HL-60 (cell line): ENCODE measurements at regions not wholly inside any gene's neighbourhood (a gene's known extent, or its start where the extent isn't known, plus 50 kb on each side); places are given as distances from the start of the nearest gene placed in this dataset.

Experiments used
- TF ChIP-seq, protein P1 (sequence below): IDR thresholded peaks from 2 replicates; pipeline ENCODE4 v1.6.1; 2012; ENCODE audit warnings: low read depth; ENCODE audit not compliant: insufficient replicate concordance
- TF ChIP-seq, protein P2 (sequence below): IDR thresholded peaks from one replicate; pipeline ENCODE4 v1.5.1; 2011; ENCODE audit warnings: low read length, control low read depth, inconsistent platforms; ENCODE audit not compliant: insufficient read depth

DNA sequence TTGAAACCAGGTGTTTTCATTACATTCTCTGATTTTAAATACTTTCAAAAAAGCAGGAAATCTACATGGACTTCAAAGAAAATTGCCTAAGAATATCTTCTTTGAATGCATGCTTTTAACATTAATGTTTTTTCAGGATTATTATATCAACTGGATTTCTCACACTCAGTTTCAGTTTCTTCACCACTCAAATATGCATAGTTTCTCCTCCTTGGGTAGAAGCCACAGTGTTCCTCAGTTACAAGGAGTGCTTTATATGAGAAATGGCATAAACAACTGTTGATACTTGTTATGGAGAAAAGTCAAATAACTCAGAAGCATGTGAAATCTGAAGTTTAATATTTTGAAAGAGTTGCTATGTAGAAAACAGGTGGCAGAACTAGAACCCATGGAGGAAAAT is 196.9 kb downstream of the DMRTA1 start:
- TF ChIP-seq, protein P1, sequence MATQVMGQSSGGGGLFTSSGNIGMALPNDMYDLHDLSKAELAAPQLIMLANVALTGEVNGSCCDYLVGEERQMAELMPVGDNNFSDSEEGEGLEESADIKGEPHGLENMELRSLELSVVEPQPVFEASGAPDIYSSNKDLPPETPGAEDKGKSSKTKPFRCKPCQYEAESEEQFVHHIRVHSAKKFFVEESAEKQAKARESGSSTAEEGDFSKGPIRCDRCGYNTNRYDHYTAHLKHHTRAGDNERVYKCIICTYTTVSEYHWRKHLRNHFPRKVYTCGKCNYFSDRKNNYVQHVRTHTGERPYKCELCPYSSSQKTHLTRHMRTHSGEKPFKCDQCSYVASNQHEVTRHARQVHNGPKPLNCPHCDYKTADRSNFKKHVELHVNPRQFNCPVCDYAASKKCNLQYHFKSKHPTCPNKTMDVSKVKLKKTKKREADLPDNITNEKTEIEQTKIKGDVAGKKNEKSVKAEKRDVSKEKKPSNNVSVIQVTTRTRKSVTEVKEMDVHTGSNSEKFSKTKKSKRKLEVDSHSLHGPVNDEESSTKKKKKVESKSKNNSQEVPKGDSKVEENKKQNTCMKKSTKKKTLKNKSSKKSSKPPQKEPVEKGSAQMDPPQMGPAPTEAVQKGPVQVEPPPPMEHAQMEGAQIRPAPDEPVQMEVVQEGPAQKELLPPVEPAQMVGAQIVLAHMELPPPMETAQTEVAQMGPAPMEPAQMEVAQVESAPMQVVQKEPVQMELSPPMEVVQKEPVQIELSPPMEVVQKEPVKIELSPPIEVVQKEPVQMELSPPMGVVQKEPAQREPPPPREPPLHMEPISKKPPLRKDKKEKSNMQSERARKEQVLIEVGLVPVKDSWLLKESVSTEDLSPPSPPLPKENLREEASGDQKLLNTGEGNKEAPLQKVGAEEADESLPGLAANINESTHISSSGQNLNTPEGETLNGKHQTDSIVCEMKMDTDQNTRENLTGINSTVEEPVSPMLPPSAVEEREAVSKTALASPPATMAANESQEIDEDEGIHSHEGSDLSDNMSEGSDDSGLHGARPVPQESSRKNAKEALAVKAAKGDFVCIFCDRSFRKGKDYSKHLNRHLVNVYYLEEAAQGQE = no peak
- TF ChIP-seq, protein P2, sequence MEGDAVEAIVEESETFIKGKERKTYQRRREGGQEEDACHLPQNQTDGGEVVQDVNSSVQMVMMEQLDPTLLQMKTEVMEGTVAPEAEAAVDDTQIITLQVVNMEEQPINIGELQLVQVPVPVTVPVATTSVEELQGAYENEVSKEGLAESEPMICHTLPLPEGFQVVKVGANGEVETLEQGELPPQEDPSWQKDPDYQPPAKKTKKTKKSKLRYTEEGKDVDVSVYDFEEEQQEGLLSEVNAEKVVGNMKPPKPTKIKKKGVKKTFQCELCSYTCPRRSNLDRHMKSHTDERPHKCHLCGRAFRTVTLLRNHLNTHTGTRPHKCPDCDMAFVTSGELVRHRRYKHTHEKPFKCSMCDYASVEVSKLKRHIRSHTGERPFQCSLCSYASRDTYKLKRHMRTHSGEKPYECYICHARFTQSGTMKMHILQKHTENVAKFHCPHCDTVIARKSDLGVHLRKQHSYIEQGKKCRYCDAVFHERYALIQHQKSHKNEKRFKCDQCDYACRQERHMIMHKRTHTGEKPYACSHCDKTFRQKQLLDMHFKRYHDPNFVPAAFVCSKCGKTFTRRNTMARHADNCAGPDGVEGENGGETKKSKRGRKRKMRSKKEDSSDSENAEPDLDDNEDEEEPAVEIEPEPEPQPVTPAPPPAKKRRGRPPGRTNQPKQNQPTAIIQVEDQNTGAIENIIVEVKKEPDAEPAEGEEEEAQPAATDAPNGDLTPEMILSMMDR = no peak
